ENCODE measurements at regions not wholly inside any gene's neighbourhood (a gene's known extent, or its start where the extent isn't known, plus 50 kb on each side); places are given as distances from the start of the nearest gene placed in this dataset.

DNA sequence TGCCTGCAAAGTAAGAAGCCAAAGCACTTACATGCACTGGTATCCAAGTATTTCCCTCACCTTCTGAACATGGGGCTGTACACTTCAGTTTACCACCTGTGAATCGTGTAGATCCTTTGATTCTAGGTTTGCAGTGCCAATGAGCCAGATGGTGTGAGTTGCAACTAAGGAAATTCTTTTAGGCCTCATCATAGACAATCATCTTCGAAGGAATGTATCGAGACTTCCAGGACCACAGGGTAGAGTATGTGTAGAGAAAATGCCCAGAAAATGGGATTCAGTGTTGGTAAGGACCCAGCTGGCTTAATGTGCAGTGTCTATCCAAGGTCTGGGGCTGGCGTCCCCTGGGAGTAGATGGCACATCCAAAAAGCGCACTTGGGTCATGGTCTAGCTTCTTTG lies 323.2 kb upstream of the TPM1 start:
- no peak overlapping the region for H3K4me2 ChIP-seq (ENCODE audit: control insufficient read depth, extremely low read depth, insufficient read depth, low read depth, low read length)
- peaks cover 13% of the 10 kb centered on the region for H3K4me1 ChIP-seq (ENCODE audit: control insufficient read depth, extremely low read depth, insufficient read depth, low read length)
- H3K9me3 ChIP-seq (ENCODE audit: control insufficient read depth, low read depth, low read length), result no peaks in the 10 kb centered on the region
- H3K36me3 ChIP-seq (ENCODE audit: control insufficient read depth in 2 of 2, extremely low read depth in 1 of 2, insufficient read depth in 2 of 2, low read length in 2 of 2), result no peaks in the 10 kb centered on the region
- no peak overlapping the region for H2AFZ ChIP-seq (ENCODE audit: control insufficient read depth, low read length)
- no peak for DNase-seq (ENCODE audit: low read depth, low spot score)
- no peak for TF ChIP-seq EZH2 (IDR thresholded peaks at IDR 0.05; ENCODE audit: low read length)
- TF ChIP-seq, protein P1, sequence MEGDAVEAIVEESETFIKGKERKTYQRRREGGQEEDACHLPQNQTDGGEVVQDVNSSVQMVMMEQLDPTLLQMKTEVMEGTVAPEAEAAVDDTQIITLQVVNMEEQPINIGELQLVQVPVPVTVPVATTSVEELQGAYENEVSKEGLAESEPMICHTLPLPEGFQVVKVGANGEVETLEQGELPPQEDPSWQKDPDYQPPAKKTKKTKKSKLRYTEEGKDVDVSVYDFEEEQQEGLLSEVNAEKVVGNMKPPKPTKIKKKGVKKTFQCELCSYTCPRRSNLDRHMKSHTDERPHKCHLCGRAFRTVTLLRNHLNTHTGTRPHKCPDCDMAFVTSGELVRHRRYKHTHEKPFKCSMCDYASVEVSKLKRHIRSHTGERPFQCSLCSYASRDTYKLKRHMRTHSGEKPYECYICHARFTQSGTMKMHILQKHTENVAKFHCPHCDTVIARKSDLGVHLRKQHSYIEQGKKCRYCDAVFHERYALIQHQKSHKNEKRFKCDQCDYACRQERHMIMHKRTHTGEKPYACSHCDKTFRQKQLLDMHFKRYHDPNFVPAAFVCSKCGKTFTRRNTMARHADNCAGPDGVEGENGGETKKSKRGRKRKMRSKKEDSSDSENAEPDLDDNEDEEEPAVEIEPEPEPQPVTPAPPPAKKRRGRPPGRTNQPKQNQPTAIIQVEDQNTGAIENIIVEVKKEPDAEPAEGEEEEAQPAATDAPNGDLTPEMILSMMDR (optimal IDR thresholded peaks at IDR 0.05 in 1 of 3, IDR thresholded peaks at IDR 0.05 in 1 of 3, conservative IDR thresholded peaks at IDR 0.05 in 1 of 3; ENCODE audit: extremely low read depth in 1 of 3, insufficient read depth in 2 of 3, low read length in 3 of 3), result no peak
- no peak overlapping the region for H3K4me3 ChIP-seq (ENCODE audit: control insufficient read depth in 2 of 3, extremely low read depth in 1 of 3, insufficient read depth in 2 of 3, low read depth in 1 of 3, low read length in 3 of 3)
- no peaks in the 10 kb centered on the region for H3K9me1 ChIP-seq (ENCODE audit: control insufficient read depth, extremely low read depth, insufficient read depth, low read length)
- no peak overlapping the region for H3K27ac ChIP-seq (ENCODE audit: control insufficient read depth, insufficient read depth, low read length)
- no peaks in the 10 kb centered on the region for H3K79me2 ChIP-seq (ENCODE audit: control insufficient read depth, insufficient read depth, low read length)
- H3K27me3 ChIP-seq (ENCODE audit: control insufficient read depth, extremely low read depth, insufficient read depth, low read length), result no peaks in the 10 kb centered on the region
- dilution Hi-C loops (cut with MboI; ENCODE audit: extremely low pct_ligation_motif_present, low sequenced_read_pairs), result no loop called here
- no peaks in the 10 kb centered on the region for H4K20me1 ChIP-seq (ENCODE audit: control insufficient read depth, extremely low read depth, insufficient read depth, low read length)
- FAIRE-seq, result peak; percentile 51
- H3K9ac ChIP-seq (ENCODE audit: control insufficient read depth, extremely low read depth, insufficient read depth, low read length), result no peak overlapping the region

DNA sequence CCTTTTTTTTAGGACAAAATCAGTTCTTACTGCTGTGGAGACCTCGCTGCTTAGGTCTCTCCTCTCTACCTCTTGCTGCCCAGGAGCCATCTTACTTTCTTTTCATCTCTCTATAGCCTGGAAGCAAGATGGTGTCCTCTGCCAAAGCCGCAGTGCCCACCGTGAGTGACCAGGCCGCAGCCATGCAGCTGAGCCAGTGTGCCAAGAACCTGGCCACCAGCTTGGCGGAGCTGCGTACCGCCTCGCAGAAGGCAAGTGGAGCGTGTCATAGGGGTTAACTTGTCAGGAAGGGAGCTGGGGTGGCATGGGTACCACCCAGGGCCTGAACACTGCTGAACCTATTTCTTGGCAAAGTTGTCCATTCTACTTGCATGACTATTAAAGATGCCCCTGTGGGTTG lies 320.3 kb upstream of the TPM1 start:
- FAIRE-seq, result no peak
- TF ChIP-seq EZH2 (IDR thresholded peaks at IDR 0.05; ENCODE audit: low read length), result no peak
- TF ChIP-seq, protein P1 (optimal IDR thresholded peaks at IDR 0.05 in 1 of 3, IDR thresholded peaks at IDR 0.05 in 1 of 3, conservative IDR thresholded peaks at IDR 0.05 in 1 of 3; ENCODE audit: extremely low read depth in 1 of 3, insufficient read depth in 2 of 3, low read length in 3 of 3), result no peak
- H3K79me2 ChIP-seq (ENCODE audit: control insufficient read depth, insufficient read depth, low read length), result no peaks in the 10 kb centered on the region
- H3K9me1 ChIP-seq (ENCODE audit: control insufficient read depth, extremely low read depth, insufficient read depth, low read length), result no peaks in the 10 kb centered on the region
- no peaks in the 10 kb centered on the region for H3K27me3 ChIP-seq (ENCODE audit: control insufficient read depth, extremely low read depth, insufficient read depth, low read length)
- dilution Hi-C loops (cut with MboI; ENCODE audit: extremely low pct_ligation_motif_present, low sequenced_read_pairs), result no loop called here
- peaks cover 13% of the 10 kb centered on the region for H3K4me1 ChIP-seq (ENCODE audit: control insufficient read depth, extremely low read depth, insufficient read depth, low read length)
- H4K20me1 ChIP-seq (ENCODE audit: control insufficient read depth, extremely low read depth, insufficient read depth, low read length), result no peaks in the 10 kb centered on the region
- H3K36me3 ChIP-seq (ENCODE audit: control insufficient read depth in 2 of 2, extremely low read depth in 1 of 2, insufficient read depth in 2 of 2, low read length in 2 of 2), result no peaks in the 10 kb centered on the region
- no peak overlapping the region for H2AFZ ChIP-seq (ENCODE audit: control insufficient read depth, low read length)
- no peak overlapping the region for H3K9ac ChIP-seq (ENCODE audit: control insufficient read depth, extremely low read depth, insufficient read depth, low read length)
- no peak for DNase-seq (ENCODE audit: low read depth, low spot score)
- H3K4me2 ChIP-seq (ENCODE audit: control insufficient read depth, extremely low read depth, insufficient read depth, low read depth, low read length), result no peak overlapping the region
- no peaks in the 10 kb centered on the region for H3K9me3 ChIP-seq (ENCODE audit: control insufficient read depth, low read depth, low read length)
- H3K4me3 ChIP-seq (ENCODE audit: control insufficient read depth in 2 of 3, extremely low read depth in 1 of 3, insufficient read depth in 2 of 3, low read depth in 1 of 3, low read length in 3 of 3), result no peak overlapping the region
- H3K27ac ChIP-seq (ENCODE audit: control insufficient read depth, insufficient read depth, low read length), result no peak overlapping the region

Data from keratinocyte (primary cell).